Prostate gland (tissue), 2 donors: ENCODE measurements at regions not wholly inside any gene's neighbourhood (a gene's known extent, or its start where the extent isn't known, plus 50 kb on each side); places are given as distances from the start of the nearest gene placed in this dataset.

Experiments
- POLR2A ChIP-seq: fragments of 450-650 bp; IDR thresholded peaks from one replicate; pipeline ENCODE4 v1.6.1; 2016; ENCODE audit warnings: antibody characterized with exemption, mild to moderate bottlenecking
- POLR2AphosphoS5 ChIP-seq: sonication (generic); formaldehyde crosslinking; IDR thresholded peaks from one replicate; pipeline ENCODE4 v1.6.1; 2017; ENCODE audit warnings: antibody characterized with exemption
- TF ChIP-seq, protein P1 (sequence below), 4 experiments: fragments of 200-600 bp in 2 of 4; fragments of 450-650 bp in 2 of 4; sonication (generic) in 2 of 4; IDR thresholded peaks; 1 replicate in 3 of 4; 2 replicates in 1 of 4; pipeline ENCODE4 v1.5.1; 2016 to 2019; ENCODE audit warnings: antibody characterized with exemption in 4 of 4, mild to moderate bottlenecking in 2 of 4, moderate library complexity in 2 of 4

DNA sequence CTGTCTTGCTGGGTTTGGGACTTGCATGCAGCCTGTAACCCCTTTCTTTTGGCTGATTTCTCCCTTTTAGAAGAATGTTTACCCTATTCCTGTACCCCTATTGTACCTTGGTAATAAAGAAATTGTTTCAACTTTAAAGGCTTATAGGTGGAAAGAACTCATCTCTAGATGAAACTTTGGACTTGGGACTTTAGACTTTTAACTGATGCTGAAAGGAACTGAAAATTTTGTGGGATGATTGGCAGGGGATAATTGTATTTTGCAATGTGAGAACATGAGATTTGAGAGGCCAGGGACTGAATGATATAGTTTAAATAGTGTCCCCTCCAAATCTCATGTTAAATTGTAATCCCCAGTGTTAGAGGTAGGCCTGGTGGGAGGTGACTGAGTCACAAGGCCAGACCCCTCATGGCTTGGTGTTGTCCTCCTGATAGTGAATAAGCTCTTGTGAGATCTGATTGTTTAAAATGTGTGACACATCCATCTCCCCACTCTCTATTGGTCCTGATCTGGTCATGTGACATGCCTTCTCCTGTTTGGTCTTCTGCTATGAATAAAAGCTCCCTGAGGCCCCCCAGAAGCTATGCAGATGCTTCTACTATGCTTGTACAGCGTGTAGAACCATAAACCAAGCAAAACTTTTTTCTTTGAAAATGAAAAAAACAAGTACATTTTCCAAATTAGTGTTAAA is 1621.3 kb upstream of the B3GALT2 start:
- TF ChIP-seq, protein P1, sequence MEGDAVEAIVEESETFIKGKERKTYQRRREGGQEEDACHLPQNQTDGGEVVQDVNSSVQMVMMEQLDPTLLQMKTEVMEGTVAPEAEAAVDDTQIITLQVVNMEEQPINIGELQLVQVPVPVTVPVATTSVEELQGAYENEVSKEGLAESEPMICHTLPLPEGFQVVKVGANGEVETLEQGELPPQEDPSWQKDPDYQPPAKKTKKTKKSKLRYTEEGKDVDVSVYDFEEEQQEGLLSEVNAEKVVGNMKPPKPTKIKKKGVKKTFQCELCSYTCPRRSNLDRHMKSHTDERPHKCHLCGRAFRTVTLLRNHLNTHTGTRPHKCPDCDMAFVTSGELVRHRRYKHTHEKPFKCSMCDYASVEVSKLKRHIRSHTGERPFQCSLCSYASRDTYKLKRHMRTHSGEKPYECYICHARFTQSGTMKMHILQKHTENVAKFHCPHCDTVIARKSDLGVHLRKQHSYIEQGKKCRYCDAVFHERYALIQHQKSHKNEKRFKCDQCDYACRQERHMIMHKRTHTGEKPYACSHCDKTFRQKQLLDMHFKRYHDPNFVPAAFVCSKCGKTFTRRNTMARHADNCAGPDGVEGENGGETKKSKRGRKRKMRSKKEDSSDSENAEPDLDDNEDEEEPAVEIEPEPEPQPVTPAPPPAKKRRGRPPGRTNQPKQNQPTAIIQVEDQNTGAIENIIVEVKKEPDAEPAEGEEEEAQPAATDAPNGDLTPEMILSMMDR (IDR thresholded peaks at IDR 0.05), result no peak
- TF ChIP-seq POLR2A, result no peak
- TF ChIP-seq POLR2AphosphoS5, result no peak
